K562 (cell line): ENCODE measurements at regions not wholly inside any gene's neighbourhood (a gene's known extent, or its start where the extent isn't known, plus 50 kb on each side); places are given as distances from the start of the nearest gene placed in this dataset.

Source experiments
- CBFB ChIP-seq: sonication (generic); formaldehyde crosslinking; IDR thresholded peaks from 2 replicates; pipeline ENCODE4 v1.4.0; 2020; ENCODE audit warnings: mild to moderate bottlenecking, missing genetic modification reagents
- JUN ChIP-seq, 2 experiments: sonication (generic) in 1 of 2; formaldehyde crosslinking in 1 of 2; IDR thresholded peaks; 2 replicates each; pipeline versions ENCODE4 v1.6.1 to v1.8.0; 2012 to 2022; ENCODE audit warnings: borderline replicate concordance in 2 of 2, mild to moderate bottlenecking in 2 of 2, improper control_type of control experiment in 1 of 2, low read depth in 1 of 2, low read length in 1 of 2, missing genetic modification reagents in 1 of 2
- POLR2AphosphoS5 ChIP-seq: IDR thresholded peaks from 2 replicates; pipeline ENCODE4 v1.6.1; 2011; ENCODE audit warnings: mild to moderate bottlenecking, low read depth, low read length, moderate library complexity; ENCODE audit not compliant: control insufficient read depth, insufficient read depth
- SIN3A ChIP-seq, 2 experiments: fragments of 150-350 bp in 1 of 2; IDR thresholded peaks; 2 replicates each; pipeline ENCODE4 v1.6.1; 2011 to 2016; ENCODE audit warnings: borderline replicate concordance in 2 of 2, low read depth in 2 of 2, low read length in 2 of 2, mild to moderate bottlenecking in 2 of 2, moderate library complexity in 2 of 2; ENCODE audit not compliant: control insufficient read depth in 1 of 2
- TARDBP ChIP-seq: fragments of 450-650 bp; IDR thresholded peaks from 2 replicates; pipeline ENCODE4 v1.6.1; 2016

- TF ChIP-seq TARDBP (no peak), SIN3A (IDR thresholded peaks at IDR 0.05; ENCODE audit: borderline replicate concordance in 2 of 2, control insufficient read depth in 1 of 2, low read depth in 2 of 2, low read length in 2 of 2) (no peak), JUN (IDR thresholded peaks at IDR 0.05; ENCODE audit: borderline replicate concordance, low read depth, low read length) (no peak), JUN (CRISPR knock-in tag; IDR thresholded peaks at IDR 0.05; ENCODE audit: borderline replicate concordance) (no peak), CBFB (CRISPR knock-in tag) (no peak), POLR2AphosphoS5 (no peak)
These were observed 483.9 kb downstream of the CD83 start for GRCh38 chr6:14601490-14601889.
